NCI-H226 (cell line): ENCODE measurements at regions not wholly inside any gene's neighbourhood (a gene's known extent, or its start where the extent isn't known, plus 50 kb on each side); places are given as distances from the start of the nearest gene placed in this dataset.
"Not testable (repeated sequence)": the region's sequence is repeated elsewhere in the genome, so short reads cannot be mapped to it uniquely, and the experiment has no call there.

ENCODE experiments used
- DNase-seq: peaks from one replicate; pipeline ENCODE4 v3.0.0-alpha.2; 2015

DNA sequence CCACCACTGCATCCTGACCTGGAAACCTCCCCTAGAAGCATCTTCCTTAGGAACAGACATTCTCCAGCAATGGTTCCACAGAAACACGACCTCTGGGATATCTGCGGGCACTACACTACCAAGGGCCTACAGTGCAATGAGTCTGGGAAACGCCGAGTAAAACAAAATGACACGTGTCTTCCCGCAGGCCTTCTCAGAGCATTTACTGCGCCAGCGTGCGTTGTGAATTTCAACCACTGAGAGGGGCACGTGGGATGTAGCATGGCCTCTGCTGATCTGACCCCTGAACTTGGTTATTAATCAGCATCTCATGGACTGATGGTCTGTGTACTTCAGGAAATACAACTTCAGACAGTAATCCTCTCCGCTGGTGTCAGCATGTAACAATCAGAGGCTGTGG, 173.0 kb downstream of the C16orf95 start:
- DNase-seq = no peak

DNA sequence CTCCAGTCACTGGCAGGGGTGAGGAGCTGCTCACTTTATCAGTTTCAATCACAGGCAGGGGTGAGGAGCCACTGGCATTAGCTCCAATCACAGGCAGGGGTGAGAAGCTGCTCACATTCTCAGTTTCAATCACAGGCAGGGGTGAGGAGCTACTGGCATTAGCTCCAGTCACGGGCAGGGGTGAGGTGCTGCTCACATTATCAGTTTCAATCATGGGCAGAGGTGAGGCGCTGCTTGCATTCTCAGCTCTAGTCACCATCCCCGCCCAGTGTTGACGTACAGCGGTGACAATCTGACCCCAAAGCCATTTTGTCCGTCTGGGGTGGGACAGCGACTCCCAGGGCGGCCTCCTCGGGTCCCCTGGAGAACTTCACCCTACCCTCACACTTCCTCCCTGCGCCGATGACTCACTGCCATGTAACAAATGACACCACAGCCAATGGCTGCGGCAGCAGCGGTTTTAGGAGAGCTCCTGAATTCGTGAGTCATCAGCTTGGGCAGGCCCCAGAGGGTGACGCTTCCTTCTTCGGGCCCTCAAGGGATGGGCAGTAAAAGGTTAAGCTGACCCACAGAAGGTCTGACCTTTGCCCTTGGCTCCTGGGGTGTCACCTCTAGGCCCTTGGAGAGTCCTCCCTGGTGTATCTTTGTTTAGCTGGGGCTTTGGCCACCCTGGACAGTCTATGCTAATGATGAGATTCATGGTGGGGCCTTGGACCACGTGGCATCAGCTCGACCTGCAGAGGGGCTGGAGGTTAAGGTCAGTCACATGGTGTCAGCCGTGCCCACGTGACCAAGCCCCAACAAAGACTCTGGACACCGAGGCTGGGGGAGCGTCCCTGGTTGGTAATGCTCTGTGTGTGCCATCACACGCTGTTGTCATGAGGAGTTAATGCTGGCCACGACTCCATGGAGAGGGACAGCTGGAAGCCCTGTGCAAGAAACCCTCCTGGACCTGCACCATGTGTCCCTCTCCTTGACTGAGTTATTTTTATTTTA, 171.7 kb downstream of the C16orf95 start:
- no peak for DNase-seq

DNA sequence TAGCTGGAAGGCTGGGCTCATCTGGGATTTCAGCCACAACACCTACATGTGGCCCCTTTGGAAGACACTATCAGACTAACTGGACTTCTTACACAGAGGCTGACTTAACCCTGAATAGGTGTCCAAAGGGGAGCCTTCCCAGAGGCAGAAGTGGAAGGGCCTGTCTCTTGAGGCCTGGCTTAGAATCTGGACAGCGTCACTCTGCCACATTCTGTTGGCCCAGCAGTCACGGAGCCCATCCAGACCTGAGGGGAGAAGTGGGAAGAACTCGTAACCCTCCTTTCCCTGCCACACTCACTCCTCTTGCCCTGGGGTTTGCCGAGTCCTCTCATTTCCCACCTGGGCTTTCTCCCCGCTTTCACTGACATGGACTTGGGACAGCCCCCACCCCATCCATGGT, 170.5 kb downstream of the C16orf95 start:
- DNase-seq = no peak

DNA sequence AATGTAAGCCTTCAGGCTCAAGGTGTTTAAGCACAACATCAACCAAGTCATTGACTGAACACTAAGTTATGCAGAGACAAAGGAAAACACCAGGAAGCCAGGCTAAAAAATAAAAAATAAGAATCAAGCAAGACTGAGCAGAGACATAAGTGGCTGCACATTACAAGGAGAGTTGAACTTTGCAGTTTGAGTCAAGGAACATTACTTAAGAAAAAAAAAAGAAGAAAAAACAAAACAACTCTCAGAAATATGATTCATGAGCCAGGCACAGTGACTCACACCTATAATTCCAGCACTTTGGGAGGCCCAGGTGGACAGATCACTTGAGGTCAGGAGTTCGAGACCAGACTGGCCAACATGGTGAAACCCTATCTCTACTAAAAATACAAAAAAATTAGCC, 168.1 kb downstream of the C16orf95 start:
- no peak for DNase-seq

DNA sequence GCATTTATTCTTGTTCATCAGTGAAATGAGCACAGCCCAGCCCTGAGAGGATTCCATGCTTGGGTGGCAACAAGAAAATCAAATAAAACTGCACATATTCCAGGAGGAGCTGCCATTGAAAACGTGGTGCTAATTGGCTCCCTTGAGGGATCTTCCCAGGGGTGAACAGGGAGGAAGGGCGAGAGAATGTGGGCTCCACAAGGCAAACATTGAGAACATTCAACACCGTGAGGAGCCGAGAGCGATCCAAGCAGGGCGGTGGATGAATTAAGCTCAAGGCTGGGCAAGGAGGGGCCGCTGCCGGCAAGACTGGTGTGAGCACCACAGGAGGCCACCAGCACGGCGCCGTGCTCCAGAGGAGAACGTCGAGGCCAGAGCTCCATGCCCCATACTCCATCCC, 166.9 kb downstream of the C16orf95 start:
- DNase-seq = no peak

DNA sequence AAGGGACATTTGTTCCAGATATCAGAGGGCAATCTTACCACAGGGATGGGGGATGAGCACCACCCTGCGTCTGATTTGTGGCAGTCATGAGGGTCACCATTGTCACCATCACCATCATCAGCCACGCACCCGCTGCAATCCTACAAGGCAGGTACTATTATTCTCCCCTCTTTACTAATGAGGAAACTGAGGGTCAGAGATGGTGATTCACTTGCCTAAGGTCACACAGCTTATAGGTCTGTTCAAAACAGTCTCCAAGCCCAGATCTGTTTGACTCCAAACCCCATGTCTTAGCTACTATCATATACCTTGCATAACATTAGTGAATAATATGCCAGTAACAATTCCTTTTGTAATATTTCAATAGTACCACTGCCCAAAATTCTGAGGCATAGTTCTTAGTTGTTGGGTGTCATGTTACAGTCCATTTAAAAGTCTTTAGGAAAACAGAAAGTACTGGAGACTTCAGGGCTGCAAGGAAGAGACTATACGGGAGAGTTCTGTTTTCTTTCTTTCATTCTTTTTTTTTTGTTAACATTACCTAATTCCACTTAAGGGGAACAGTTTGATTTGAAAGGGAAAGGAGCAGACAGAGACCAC, 166.4 kb downstream of the C16orf95 start:
- DNase-seq = no peak

DNA sequence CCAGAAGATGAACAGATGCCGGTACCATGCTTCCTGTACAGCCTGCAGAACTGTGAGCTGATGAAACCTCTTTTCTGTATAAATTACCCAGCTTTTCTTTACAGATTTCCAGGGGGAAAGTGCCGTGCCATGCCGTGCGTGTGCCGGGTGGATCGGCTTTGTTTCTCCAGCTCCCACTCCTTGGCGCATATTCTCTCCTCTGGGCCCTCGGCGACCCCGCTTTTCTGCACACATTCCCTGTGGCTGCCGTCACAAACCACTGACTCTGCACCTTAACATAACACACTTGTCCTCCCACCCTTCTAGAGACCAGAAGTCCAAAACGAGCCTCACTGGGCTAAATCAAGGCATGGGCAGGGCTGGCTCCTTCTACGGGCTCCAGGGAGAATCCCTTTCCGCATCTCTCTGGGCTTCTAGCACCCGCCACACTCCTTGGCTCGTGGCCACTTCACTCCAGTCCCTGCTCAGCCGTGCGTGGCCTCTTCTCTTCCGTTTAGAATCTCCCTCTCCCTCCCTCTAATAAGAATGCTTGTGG, 164.9 kb downstream of the C16orf95 start:
- no peak for DNase-seq

DNA sequence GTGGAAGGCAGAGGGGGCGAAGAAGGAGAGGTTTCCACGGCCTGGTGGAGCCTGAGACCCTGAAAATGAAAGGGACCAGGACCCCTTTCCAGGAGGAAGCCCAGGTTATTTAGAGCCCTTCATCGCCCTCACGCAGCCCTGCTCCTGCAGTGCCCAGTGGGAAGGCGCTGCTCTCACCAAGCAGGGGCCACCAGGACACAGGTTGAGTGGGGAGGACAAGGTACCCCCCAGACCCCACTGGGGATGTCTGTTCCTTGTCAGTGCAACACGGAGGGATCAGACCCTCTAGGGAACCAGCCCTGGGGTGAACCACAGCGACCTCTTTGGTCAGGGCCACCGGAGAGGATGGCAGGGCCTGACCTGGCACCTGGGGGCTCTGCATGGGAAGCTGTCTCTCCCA, 163.9 kb downstream of the C16orf95 start:
- no peak for DNase-seq

DNA sequence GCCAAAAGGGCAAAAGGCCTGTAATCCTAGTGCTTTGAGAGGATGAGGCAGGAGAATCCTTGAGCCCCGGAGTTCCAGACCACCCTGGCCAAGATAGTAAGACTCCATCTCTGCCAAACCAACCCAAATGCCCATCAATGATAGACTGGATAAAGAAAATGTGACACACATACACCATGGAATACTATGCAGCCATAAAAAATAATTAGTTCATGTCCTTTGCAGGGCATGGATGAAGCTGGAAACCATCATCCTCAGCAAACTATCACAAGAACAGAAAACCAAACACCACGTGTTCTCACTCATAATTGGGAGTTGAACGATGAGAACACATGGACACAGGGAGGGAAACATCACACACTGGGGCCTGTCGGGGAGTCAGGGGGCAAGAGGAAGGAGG, 161.9 kb downstream of the C16orf95 start:
- DNase-seq = not testable (repeated sequence)

DNA sequence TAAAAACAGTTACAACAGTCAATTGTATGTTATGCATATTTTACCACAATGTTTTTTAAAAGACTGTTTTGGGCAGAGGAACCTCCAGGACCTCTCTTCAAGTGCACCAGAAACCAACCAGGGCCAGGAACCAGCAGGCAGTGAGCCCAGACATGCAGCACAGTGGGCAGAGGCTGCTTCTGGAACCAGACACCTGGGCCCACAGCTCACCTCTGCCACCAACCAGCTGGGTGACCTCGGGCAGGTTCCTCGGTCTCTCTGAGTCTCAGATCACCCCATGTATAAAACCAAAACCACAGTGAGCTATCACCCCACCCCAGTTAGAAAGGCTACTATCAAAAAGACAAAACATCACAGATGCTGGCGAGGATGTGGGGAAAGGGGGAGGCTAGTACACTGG, 161.0 kb downstream of the C16orf95 start:
- DNase-seq = no peak

DNA sequence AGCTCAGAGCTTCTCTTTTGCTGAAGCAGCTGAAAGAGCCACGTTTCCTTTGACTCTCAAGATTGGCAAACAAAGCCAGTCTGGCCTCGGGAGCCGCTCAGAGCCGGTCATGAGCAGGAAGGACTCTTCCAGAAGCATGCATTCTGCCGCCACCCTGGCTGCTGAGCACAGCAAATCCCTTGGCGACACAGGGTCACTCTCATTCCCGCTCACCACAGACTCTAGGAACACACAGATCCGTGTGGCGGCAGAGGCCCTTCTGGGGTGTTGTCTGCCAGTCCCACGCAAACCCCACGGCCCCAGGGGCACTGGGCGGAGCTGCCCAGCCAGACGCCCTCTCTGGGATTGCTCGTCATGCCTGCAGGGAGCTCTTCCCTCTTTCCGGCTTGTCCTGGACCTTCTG, 157.0 kb downstream of the C16orf95 start:
- no peak for DNase-seq

DNA sequence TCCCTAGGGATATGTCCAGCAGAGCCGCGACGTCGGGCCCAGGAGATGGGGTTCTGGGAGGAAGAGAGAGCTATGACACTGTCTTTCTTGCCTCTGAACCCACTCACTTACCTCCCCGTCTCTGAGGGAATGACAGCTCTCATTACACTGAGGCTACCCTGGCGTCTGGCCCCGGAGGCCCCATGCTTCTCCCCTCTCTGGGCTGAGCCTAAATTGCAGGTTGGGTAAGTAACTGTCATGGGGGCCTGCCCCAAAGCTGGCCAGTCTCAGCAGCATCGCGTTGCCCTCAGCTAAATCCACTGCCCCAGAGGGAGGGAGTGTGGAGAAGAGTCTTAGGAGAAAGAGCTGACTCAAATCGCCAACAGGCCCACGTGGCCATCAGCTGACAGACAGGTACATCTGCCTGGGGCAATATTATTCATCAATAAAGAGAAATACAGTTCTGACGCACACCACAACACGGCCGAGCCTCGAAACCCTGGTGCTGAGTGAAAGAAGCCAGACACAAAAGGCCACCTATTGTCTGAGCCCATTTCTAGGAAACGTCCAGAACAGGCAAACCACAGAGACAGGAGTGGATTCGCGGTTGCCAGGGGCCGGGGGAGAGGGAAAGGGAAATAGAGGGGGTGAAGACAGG, 156.4 kb downstream of the C16orf95 start:
- DNase-seq = no peak

DNA sequence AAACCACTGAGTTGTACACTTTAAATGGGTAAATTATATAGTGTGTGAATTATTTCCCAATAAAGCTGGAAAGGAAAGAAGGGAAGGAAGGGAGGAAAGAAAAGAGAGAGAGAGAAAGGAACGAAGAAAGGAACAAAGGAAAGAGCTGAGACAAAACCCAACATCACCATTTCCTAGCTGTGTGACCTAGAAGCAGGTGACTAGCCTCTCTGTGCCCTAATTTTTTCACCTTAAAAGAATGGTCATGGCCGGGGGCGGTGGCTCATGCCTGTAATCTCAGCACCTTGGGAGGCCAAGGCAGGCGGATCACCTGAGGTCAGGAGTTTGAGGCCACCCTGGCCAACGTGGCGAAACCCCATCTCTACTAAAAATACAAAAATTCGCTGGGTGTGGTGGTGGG, 155.8 kb downstream of the C16orf95 start:
- not testable (repeated sequence) for DNase-seq

DNA sequence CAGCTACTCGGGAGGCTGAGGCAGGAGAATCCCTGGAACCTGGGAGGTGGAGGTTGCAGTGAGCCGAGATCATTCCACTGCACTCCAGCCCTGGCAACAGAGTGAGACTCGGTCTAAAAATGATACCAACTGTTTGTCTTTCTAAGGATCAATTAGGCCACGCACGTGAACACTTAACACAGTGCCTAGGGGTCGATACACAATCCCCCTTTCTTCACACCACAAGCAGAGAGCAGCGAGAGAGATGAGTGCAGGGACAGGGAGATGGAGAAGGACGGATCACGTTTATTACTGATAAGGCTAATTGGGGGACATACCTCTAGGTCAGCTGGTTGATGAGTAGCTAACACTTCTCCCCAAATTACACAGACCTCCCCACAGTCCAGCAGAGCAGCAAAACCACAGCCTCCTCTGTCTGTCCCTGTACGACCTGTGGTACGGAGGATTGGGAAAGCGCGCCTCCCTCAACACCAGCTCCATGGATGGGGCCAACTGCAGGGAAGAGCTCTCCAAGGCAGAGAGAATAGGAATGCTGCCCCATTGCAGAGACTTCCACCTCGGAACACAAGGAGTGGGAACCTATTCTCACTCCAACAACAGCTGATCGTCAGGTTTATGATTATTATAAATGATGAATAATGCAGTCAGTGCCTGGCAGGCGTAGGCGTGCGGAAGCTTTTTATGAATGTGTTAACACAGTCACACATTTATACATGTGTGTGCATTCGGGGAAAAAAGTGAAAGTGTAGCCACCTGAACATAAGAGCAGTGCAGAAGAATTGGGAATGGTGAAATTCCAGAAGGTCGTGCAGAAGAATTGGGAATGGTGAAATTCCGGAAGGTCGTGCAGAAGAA, 155.1 kb downstream of the C16orf95 start:
- DNase-seq = no peak

DNA sequence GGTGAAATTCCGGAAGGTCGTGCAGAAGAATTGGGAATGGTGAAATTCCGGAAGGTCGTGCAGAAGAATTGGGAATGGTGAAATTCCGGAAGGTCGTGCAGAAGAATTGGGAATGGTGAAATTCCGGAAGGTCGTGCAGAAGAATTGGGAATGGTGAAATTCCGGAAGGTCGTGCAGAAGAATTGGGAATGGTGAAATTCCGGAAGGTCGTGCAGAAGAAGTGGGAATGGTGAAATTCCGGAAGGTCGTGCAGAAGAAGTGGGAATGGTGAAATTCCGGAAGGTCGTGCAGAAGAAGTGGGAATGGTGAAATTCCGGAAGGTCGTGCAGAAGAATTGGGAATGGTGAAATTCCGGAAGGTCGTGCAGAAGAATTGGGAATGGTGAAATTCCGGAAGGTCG, 154.4 kb downstream of the C16orf95 start:
- DNase-seq = not testable (repeated sequence)

DNA sequence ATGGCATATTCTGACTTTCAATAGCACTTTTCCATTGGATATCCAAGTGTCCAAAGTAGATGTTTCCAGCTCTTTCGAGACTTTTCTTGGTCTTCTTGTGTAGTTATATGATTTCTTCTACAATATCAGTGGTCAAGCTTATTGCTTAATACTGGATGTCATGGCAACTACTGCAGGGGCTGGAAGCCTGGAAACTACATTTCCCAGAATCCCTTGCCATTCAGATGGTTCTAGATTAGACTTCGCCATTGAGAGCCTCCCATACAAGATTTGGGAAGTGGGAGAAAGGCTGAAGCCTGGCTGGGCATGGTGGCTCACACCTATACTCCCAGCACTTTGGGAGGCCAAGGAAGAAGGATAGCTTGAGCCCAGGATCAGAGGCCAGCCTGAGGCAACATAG, 153.6 kb downstream of the C16orf95 start:
- DNase-seq = no peak

DNA sequence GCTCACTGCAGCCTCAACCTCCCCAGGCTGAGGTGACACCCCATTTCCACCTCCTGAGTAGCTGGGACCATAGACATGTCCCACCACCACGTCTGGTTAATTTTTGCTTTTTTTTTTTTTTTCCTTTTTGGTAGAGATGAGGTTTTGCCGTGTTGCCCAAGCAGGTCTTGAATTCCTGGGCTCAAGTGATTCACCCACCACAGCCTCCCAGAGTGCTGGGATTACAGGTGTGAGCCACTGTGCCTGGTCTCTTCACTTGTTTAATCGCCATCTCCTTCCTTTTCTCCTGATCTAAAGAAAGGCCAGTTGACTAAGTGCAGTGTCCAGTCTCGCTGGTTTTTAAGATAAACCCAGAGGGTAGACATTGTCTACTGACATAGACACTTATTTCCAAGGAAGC, 152.0 kb downstream of the C16orf95 start:
- no peak for DNase-seq

DNA sequence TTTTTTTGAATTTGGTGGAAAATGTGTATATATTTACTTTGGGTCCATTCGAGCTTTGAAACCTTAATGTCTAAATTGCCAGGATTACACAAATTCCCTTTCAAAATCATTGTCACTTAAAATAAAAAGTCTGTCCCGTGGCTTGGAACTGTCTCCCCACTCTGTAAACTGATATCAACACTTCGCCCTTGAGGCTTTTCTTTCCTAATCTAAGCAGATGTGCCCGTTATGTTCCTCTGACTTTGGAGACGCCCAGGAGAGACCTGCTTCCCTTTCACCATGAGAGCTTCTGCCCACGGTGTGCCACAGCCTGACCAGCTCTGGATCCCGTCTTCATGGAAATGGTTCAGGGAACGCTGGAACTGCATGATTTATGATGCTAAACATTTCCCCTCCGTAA, 151.3 kb downstream of the C16orf95 start:
- DNase-seq = no peak

DNA sequence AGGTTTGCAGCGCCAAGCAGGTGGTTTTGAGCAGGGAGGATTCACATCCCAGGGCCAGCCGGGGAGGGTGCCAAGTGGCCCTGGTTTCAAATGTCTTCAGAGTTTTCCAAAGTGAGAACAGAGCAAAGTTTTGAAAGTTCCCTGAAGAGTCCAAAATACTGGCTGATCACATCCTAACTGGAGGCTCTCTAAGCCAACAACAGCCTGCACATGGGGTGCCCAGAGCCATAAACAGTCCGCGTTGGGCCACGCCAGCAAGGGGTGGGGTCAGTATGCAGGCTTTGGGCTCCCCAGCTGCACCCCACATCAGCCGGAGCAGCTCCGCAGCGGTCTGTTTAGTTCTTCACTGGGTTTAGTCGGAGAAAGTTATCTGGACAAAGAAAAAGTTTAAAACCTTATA, 150.9 kb downstream of the C16orf95 start:
- DNase-seq = no peak

DNA sequence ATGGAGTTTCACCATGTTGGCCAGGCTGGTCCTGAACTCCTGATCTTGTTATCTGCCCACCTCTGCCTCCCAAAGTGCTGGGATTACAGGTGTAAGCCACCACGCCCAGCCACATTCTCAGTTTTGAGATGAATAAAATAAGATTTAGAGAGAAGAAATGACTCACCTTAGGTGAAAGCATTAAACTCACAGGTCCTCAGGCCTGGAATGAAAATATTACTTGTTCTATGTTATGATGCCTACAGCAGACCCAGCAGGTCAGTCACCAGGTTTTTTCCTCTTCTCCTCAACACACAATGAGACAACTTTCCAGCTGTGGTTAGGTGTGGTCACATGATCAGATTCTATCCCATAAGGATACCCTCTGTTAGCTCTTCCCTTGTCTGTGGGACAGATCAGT, 150.3 kb downstream of the C16orf95 start:
- DNase-seq = no peak

DNA sequence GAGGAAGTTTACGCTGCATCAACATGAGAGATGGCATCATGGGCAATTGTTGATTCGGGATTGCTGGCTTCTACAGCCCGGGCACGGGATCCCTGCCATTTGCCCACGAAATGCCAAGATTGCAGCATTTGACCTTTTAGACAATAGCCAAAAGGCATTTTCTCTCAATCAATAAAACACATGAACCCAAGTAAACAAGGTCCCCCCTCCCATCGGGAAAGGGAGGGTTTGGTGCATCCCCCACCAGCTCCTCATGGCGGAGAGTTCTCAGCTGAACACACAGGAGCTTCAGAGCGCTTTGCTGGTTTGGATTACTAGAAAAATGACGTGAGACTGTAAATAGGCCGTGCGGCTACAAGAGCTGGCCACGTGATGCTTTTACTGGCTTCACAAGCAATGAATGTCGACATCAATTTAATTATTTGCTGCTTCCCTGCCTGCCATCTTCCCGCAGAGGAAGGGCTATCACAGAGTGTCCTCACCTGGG, 147.6 kb downstream of the C16orf95 start:
- DNase-seq = no peak

DNA sequence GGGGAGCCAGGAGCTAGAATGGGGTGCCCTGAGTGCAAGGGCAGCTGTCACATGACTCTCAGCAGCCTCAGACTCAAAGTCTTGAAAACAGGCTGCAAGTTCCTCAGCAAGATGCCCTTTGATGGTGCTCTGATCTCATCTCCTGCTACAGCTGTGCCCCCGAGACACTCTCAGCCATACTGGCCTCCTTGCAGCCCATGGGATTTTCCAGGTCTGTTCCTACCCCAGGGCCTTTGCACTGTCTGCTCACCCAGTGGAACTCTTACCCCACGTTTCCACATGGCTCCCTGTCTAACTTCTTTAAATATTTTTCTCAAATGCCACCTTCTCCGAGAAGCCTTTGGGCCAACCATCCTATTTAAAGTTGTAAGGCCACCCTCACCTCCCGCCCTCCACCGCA, 146.9 kb downstream of the C16orf95 start:
- DNase-seq = no peak

DNA sequence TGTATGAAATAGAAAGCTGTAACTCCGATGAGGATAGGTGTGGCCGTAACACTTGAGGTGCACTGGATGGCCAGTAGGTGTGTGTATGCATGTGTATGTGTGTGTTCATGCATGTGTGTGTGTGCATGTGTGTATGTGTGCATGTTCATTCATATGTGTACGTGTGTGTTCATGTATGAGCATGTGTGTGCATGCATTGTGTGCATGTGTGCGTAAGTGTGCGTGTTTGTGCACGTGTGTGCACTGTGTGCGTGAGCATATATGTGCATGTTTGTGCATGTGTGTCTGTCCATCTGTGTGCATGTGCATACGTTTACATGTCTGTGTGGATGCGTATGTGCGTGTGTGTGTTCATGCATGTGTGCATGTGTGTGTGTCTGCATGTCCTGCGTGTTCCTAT, 145.5 kb downstream of the C16orf95 start:
- DNase-seq = no peak
